Subcutaneous abdominal adipose tissue (tissue), 5 donors: ENCODE measurements at regions not wholly inside any gene's neighbourhood (a gene's known extent, or its start where the extent isn't known, plus 50 kb on each side); places are given as distances from the start of the nearest gene placed in this dataset.

Experiments
- H3K27ac ChIP-seq: one replicate; pipeline ENCODE4 v1.7.0; 2013; ENCODE audit warnings: low read depth, mild to moderate bottlenecking, inconsistent platforms, low read length, moderate library complexity
- H3K27me3 ChIP-seq, 5 donors: one replicate each; pipeline ENCODE4 v1.7.0; 2013; ENCODE audit warnings: low read length in 5 of 5, inconsistent platforms in 1 of 5; ENCODE audit not compliant: control insufficient read depth in 5 of 5, insufficient read depth in 4 of 5
- H3K36me3 ChIP-seq, 5 donors: one replicate each; pipeline ENCODE4 v1.7.0; 2013; ENCODE audit warnings: low read length in 5 of 5; ENCODE audit not compliant: control insufficient read depth in 5 of 5, insufficient read depth in 5 of 5
- H3K4me1 ChIP-seq, 5 donors: one replicate each; pipeline ENCODE4 v1.7.0; 2013; ENCODE audit warnings: low read length in 5 of 5, mild to moderate bottlenecking in 3 of 5, moderate library complexity in 1 of 5; ENCODE audit not compliant: control insufficient read depth in 5 of 5, insufficient read depth in 5 of 5
- H3K4me3 ChIP-seq, 5 donors: one replicate each; pipeline ENCODE4 v1.7.0; 2013; ENCODE audit warnings: low read length in 5 of 5, low read depth in 1 of 5
- H3K9ac ChIP-seq, 5 donors: one replicate each; pipeline ENCODE4 v1.7.0; 2013; ENCODE audit warnings: low read length in 5 of 5, mild to moderate bottlenecking in 4 of 5, moderate library complexity in 3 of 5
- H3K9me3 ChIP-seq, 5 donors: one replicate each; pipeline ENCODE4 v1.7.0; 2013; ENCODE audit warnings: low read length in 5 of 5; ENCODE audit not compliant: control insufficient read depth in 5 of 5
- donor health status: healthy.
- donor health status: healthy.
- donor health status: healthy.
- donor health status: healthy.
- donor health status: healthy.

DNA sequence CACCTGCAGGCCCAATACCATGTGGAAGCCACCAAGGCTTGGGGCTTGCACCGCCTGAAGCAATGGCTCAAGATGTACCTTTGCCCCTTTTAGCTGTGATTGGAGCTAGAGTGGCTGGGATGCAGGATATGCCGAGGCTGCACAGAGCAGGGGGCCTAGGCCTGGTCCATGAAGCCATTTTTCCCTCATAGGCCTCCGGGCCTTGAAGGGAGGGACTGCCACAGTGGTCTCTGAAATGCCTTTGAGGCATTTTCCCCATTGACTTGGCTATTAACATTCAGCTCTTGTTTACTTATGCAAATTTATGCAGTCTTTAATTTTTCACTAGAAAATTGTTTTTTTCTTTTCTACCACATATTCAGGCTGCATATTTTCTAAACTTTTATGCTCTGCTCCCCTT lies 203.2 kb upstream of the HHIP start:
- Histone ChIP-seq H3K36me3 (no peaks in the 10 kb centered on the region), H3K9me3 (peaks cover 0 to 2% (median 0%) of the 10 kb centered on the region in 5 donors), H3K27ac (no peak overlapping the region), H3K4me1 (no peaks in the 10 kb centered on the region), H3K27me3 (no peaks in the 10 kb centered on the region), H3K9ac (no peak overlapping the region), H3K4me3 (no peak overlapping the region)

DNA sequence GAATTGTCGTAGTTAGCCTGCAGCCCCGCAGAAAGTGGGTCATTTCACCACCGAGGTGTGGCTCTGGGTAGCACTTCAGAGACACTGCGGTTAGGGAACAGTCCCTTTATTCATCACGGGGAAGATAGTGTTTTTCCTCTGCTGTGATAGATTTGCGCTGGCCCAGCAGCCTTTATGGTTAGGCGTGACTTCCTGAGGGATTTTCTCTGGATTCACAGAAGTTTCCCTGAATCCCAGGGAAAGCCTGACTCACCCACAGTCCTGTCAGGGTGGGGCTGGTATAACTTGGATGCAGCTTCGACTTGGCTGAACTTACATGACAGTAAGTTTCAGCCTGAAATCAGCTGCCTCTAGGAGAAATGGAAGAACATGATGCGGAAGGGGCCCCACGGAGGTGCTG lies 196.3 kb upstream of the HHIP start:
- Histone ChIP-seq H3K27ac (no peak overlapping the region), H3K9me3 (no peaks in the 10 kb centered on the region), H3K4me1 (peaks cover 0 to 2% (median 0%) of the 10 kb centered on the region in 5 donors), H3K9ac (no peak overlapping the region), H3K27me3 (no peaks in the 10 kb centered on the region), H3K4me3 (no peak overlapping the region), H3K36me3 (no peaks in the 10 kb centered on the region)

DNA sequence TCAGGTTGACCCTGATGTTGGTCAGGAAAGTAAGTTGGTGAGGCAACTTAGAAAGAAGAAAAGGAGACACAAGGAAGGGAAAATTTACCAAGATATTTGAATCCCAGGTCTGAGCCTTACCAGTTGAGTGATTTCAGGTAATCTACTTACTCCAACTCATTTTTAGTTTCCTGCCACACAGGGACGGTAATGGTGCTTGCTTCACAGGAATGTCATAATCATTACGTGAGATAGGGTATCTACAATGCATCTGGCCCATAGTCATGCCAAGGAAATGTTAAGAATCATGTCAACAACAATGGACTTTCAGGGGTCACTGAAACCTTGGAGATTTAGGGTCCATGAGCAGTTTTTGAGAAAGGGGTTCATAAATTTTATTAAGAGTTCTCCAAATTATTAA lies 195.4 kb upstream of the HHIP start:
- no peaks in the 10 kb centered on the region for H3K36me3 ChIP-seq
- H3K4me1 ChIP-seq, result peaks cover 0 to 2% (median 0%) of the 10 kb centered on the region in 5 donors
- no peaks in the 10 kb centered on the region for H3K27me3 ChIP-seq
- H3K9ac ChIP-seq, result no peak overlapping the region
- no peak overlapping the region for H3K27ac ChIP-seq
- no peak overlapping the region for H3K4me3 ChIP-seq
- H3K9me3 ChIP-seq, result no peaks in the 10 kb centered on the region

DNA sequence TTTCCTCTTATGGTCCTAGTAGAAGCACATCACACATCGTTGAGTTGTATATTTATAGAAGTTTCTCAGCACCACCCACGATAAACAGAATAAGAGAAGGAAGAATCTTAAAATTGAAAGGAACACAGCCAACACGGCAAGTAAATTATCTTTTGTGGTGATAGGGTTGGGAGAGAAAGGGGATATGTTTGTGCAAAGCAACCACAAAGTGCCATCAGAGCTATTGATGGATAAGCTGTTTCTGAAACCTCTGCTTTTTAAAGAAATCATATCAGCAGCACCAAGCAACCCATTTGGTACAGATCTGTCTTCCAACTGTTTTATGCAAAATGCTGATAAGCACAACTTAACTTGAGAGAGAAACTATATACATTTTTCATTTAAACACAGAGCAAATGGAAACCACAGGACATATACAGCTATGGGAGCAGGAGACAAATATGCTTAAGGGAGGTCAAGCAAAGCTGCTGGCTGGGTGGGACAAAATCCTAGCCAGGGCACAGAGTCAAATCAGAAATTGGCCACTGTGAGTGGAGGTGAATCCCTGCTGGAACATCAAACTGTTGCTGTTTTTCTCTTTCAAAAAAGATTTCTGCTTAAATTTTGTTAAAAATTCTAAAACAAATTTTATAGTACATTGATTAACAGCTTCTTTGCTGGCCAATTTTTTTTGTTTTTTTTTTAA lies 194.0 kb upstream of the HHIP start:
- Histone ChIP-seq H3K27ac (no peak overlapping the region), H3K27me3 (no peaks in the 10 kb centered on the region)

DNA sequence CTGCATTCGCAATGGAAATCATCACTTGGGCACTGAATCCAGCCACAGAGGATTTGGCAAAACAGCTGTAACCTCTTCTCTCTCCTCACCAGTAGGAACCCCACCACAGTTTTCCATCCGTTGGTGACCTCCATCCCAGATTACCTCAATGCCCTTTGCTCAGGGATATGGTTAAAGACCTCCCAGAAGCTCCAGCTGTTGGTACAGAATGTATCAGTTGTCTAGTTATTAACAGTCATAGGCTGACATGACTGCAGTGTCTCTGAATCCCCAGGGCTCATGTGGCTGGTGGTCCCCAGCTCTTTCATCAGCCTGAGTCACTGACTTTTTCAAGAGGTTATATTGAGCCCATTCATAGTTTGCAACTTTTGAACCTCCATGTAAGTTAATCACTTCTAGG lies 189.8 kb upstream of the HHIP start:
- Histone ChIP-seq H3K4me3 (no peak overlapping the region), H3K27me3 (no peaks in the 10 kb centered on the region), H3K4me1 (no peaks in the 10 kb centered on the region), H3K9ac (no peak overlapping the region), H3K9me3 (no peaks in the 10 kb centered on the region), H3K27ac (no peak overlapping the region), H3K36me3 (no peaks in the 10 kb centered on the region)

More for the DNA sequence above, 194.0 kb upstream of the HHIP start:
- Histone ChIP-seq H3K9me3 (no peaks in the 10 kb centered on the region), H3K4me3 (no peak overlapping the region), H3K9ac (no peak overlapping the region), H3K4me1 (peaks cover 0 to 2% (median 0%) of the 10 kb centered on the region in 5 donors), H3K36me3 (no peaks in the 10 kb centered on the region)

DNA sequence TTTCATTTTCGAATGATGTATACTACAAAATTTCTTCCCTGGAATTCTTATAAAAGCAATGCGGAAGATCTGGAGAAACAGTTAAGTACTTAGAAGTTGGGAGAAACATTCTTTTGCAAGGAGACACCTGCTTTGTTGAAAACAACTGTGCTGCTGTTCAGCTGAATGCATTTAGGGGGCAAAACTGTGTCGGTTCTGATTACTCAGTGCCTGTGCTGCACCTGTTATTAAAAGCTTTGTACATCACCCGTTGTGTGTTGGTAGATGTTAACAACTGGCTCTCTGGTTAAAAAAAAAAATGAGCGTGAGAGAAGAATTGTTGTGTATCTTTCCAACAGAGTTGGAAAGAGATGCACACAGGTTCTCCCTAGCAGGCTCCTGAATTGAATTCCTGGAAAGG lies 184.1 kb upstream of the HHIP start:
- Histone ChIP-seq H3K4me1 (no peaks in the 10 kb centered on the region), H3K4me3 (no peak overlapping the region), H3K27ac (no peak overlapping the region), H3K27me3 (no peaks in the 10 kb centered on the region), H3K9me3 (no peaks in the 10 kb centered on the region), H3K36me3 (no peaks in the 10 kb centered on the region), H3K9ac (no peak overlapping the region)

DNA sequence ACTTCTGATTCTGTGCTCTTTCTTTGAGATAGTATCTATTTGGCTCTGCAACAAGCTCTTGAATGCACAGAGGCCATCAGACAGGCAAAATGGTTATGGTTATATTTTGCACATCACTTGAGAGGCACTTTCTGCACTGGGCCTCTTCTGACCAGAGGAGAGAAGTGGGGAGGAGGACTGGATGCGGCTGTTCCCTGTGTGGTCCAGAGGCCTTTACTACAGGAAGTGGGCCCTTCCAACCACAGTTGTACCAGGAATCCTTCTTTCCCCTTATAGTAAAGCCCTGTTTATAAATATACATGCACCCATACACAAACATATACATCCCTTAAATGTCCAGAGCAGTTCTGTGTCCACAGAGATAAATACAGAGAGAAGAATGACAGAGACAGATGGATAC lies 182.7 kb upstream of the HHIP start:
- Histone ChIP-seq H3K27ac (no peak overlapping the region), H3K27me3 (no peaks in the 10 kb centered on the region), H3K9me3 (no peaks in the 10 kb centered on the region), H3K36me3 (no peaks in the 10 kb centered on the region), H3K4me1 (no peaks in the 10 kb centered on the region), H3K9ac (no peak overlapping the region), H3K4me3 (no peak overlapping the region)

DNA sequence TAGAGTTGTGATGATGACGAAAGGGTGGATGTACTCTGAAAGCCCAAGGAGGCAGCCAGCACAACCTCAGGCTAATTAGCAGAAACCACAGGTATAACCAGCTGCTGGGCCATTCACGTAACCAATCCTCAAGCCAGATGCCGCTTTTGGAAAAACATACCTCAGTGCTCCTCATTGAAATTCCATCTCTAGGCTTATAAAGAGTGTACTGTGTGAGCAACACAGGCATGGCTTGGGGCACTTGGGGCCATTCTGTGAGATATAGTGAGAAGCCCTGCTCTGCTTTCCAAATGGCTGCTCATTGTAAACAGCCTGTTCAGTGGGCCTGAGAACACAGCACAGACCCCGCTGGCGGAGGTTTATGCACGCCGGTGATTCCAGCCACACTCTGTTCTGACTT lies 182.1 kb upstream of the HHIP start:
- H3K9ac ChIP-seq, result no peak overlapping the region
- H3K36me3 ChIP-seq, result no peaks in the 10 kb centered on the region
- no peaks in the 10 kb centered on the region for H3K27me3 ChIP-seq
- no peaks in the 10 kb centered on the region for H3K4me1 ChIP-seq
- no peak overlapping the region for H3K4me3 ChIP-seq
- H3K9me3 ChIP-seq, result no peaks in the 10 kb centered on the region
- no peak overlapping the region for H3K27ac ChIP-seq

DNA sequence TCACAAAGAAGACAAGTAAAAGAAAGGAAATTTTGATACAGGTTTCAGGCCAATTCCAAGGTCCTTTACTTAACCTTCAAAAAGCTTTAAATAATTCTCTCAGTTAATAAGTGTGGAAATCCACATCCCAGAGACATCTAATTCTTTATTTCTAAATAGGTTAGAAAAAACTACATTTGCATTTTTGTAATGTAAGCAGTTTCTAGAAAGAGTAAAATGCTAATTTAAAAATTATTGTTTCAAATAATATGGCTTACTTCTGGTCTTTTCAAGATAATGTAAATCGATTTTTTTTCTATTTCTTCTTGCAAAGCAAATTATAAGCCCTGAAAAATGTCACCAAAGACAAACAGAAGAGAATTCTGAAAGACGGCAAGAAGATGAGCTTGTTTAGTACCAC lies 180.4 kb upstream of the HHIP start:
- Histone ChIP-seq H3K4me1 (no peaks in the 10 kb centered on the region), H3K27ac (no peak overlapping the region), H3K9me3 (no peaks in the 10 kb centered on the region), H3K36me3 (no peaks in the 10 kb centered on the region), H3K27me3 (no peaks in the 10 kb centered on the region), H3K4me3 (no peak overlapping the region), H3K9ac (no peak overlapping the region)

DNA sequence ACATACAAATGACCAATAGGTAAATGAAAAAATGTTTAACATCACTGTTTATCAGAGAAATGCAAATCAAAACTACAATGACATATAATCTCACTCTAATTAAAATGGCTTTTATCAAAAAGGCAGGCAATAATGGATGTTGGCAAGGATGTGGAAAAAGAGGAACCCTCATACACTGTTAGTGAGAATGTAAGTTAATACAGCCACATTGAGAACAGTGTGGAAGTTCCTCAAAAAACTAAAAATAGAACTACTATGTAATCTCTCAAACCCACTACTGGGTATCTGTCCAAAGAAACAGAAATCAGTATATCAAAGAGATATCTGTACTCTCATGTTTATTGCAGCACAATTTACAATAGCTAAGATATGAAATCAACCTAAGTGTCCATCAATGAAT lies 165.9 kb upstream of the HHIP start:
- no peak overlapping the region for H3K9ac ChIP-seq
- H3K27me3 ChIP-seq, result no peaks in the 10 kb centered on the region
- no peaks in the 10 kb centered on the region for H3K4me1 ChIP-seq
- no peak overlapping the region for H3K27ac ChIP-seq
- H3K9me3 ChIP-seq, result peaks cover 0 to 18% (median 6%) of the 10 kb centered on the region in 5 donors
- no peak overlapping the region for H3K4me3 ChIP-seq
- no peaks in the 10 kb centered on the region for H3K36me3 ChIP-seq
